DND-41 (cell line): ENCODE measurements at regions not wholly inside any gene's neighbourhood (a gene's known extent, or its start where the extent isn't known, plus 50 kb on each side); places are given as distances from the start of the nearest gene placed in this dataset.
"Not testable (repeated sequence)": the region's sequence is repeated elsewhere in the genome, so short reads cannot be mapped to it uniquely, and the experiment has no call there.

Experiments used
- CTCF ChIP-seq: IDR thresholded peaks from 2 replicates; pipeline ENCODE4 v1.5.1; 2012; ENCODE audit warnings: borderline replicate concordance, low read length, moderate library complexity, mild to moderate bottlenecking; ENCODE audit not compliant: poor library complexity, severe bottlenecking; ENCODE audit errors: extremely low read depth
- EZH2 ChIP-seq: IDR thresholded peaks from 3 replicates; pipeline ENCODE4 v1.6.1; 2012; ENCODE audit warnings: borderline replicate concordance, low read depth, mild to moderate bottlenecking, moderate library complexity, low read length, inconsistent platforms; ENCODE audit not compliant: severe bottlenecking

- not testable (repeated sequence) for TF ChIP-seq CTCF, EZH2
Measured at GRCh38 chr12:41642808-41643207, 454.7 kb downstream of the PDZRN4 start.
